ENCODE measurements at regions not wholly inside any gene's neighbourhood (a gene's known extent, or its start where the extent isn't known, plus 50 kb on each side); places are given as distances from the start of the nearest gene placed in this dataset.

DNA sequence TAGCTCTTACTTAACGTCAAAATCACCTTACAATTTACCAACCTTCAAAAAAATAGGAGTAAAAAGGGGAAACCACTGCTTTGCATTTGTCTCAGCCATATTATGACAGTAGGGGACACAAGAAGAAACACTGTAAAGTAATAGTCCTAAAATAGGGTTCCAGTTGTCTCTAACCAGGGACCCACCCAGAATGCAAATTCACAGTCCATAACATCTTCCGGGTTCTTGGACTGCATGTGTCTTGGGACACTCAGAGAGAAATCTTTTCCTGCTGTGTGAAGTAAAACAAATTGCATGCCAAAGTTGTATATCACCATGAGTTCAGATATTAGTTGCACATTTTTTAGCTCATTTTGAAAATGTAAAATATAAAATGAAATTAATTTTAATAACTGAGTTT lies 69.8 kb upstream of the PGR start:
- no peak for TF ChIP-seq SP1 (IDR thresholded peaks at IDR 0.05)
- TF ChIP-seq CTBP1 (IDR thresholded peaks at IDR 0.05; ENCODE audit: borderline replicate concordance) = no peak
- TF ChIP-seq BHLHE40 (IDR thresholded peaks at IDR 0.05; ENCODE audit: borderline replicate concordance) = no peak

Measured in HEK293T (cell line).